OCI-LY1 (cell line): ENCODE measurements at regions not wholly inside any gene's neighbourhood (a gene's known extent, or its start where the extent isn't known, plus 50 kb on each side); places are given as distances from the start of the nearest gene placed in this dataset.

ENCODE experiments used
- CTCF ChIP-seq: fragments of 200-600 bp; sonication (generic), shearing (Covaris generic); IDR thresholded peaks from 2 replicates; pipeline ENCODE4 v1.5.1; 2017; ENCODE audit warnings: mild to moderate bottlenecking, antibody characterized with exemption, low read length, moderate library complexity, mixed read lengths
- EZH2 ChIP-seq: fragments of 200-600 bp; sonication (generic), shearing (Covaris generic); IDR thresholded peaks from 2 replicates; pipeline ENCODE4 v1.8.0; 2017; ENCODE audit warnings: borderline replicate concordance, mixed run types, mild to moderate bottlenecking, antibody characterized with exemption, low read length, moderate library complexity, mixed read lengths

GRCh38 chr21:19122356-19122755, 718.8 kb upstream of the TMPRSS15 start:
- TF ChIP-seq CTCF (no peak), EZH2 (no peak)
